Neural cell (in vitro differentiated cells): ENCODE measurements at regions not wholly inside any gene's neighbourhood (a gene's known extent, or its start where the extent isn't known, plus 50 kb on each side); places are given as distances from the start of the nearest gene placed in this dataset.

Experiments used
- H2AFZ ChIP-seq: fragments of 200-600, 300-800 bp; sonication (generic), shearing (Covaris generic); 2 replicates; pipeline ENCODE4 v1.6.0; 2014; ENCODE audit warnings: low read depth, mild to moderate bottlenecking, antibody characterized with exemption, low read length, moderate library complexity
- H3F3A ChIP-seq: fragments of 200-600 bp; shearing (Covaris generic); 2 replicates; pipeline ENCODE4 v1.6.1; 2016; ENCODE audit warnings: mild to moderate bottlenecking, moderate library complexity, mixed read lengths, antibody characterized with exemption, low read length; ENCODE audit not compliant: insufficient read depth, poor library complexity, severe bottlenecking
- H3K27ac ChIP-seq: fragments of 200-600, 300-800 bp; sonication (generic), shearing (Covaris generic); 2 replicates; pipeline ENCODE4 v1.5.1; 2014; ENCODE audit warnings: mild to moderate bottlenecking, low read length, moderate library complexity
- H3K27me3 ChIP-seq: fragments of 300-800, 200-600 bp; sonication (generic), shearing (Covaris generic); 2 replicates; pipeline ENCODE4 v1.6.0; 2014; ENCODE audit warnings: mild to moderate bottlenecking, low read depth, low read length, moderate library complexity; ENCODE audit not compliant: insufficient read depth
- H3K36me3 ChIP-seq: fragments of 300-800, 200-600 bp; sonication (generic), shearing (Covaris generic); 2 replicates; pipeline ENCODE4 v1.5.1; 2014; ENCODE audit warnings: mild to moderate bottlenecking, antibody characterized with exemption, low read length, moderate library complexity; ENCODE audit not compliant: insufficient read depth
- H3K4me2 ChIP-seq: fragments of 300-800, 200-600 bp; sonication (generic), shearing (Covaris generic); 2 replicates; pipeline ENCODE4 v1.6.0; 2014; ENCODE audit warnings: mild to moderate bottlenecking, low read length
- H3K4me3 ChIP-seq: fragments of 300-800, 200-600 bp; sonication (generic), shearing (Covaris generic); 2 replicates; pipeline ENCODE4 v1.5.1; 2014; ENCODE audit warnings: mild to moderate bottlenecking, low read length, moderate library complexity
- H3K79me2 ChIP-seq: fragments of 200-600 bp; shearing (Covaris generic); replicated peaks from 2 replicates; pipeline ENCODE4 v1.6.0; 2014; ENCODE audit warnings: mild to moderate bottlenecking, low read length, moderate library complexity; ENCODE audit not compliant: insufficient read depth
- H3K9ac ChIP-seq: fragments of 300-800, 200-600 bp; sonication (generic), shearing (Covaris generic); 2 replicates; pipeline ENCODE4 v1.6.1; 2016; ENCODE audit warnings: mild to moderate bottlenecking, low read length, mixed read lengths
- H3K9me2 ChIP-seq: fragments of 200-600 bp; shearing (Covaris generic); 2 replicates; pipeline ENCODE4 v1.6.1; 2016; ENCODE audit warnings: mild to moderate bottlenecking, low read length, mixed read lengths; ENCODE audit not compliant: insufficient read depth
- H3K9me3 ChIP-seq: fragments of 200-600, 300-800 bp; sonication (generic), shearing (Covaris generic); 2 replicates; pipeline ENCODE4 v1.6.1; 2016; ENCODE audit warnings: mild to moderate bottlenecking, mixed run types, low read length, moderate library complexity, mixed read lengths
- H4K20me1 ChIP-seq: fragments of 200-600 bp; shearing (Covaris generic); 2 replicates; pipeline ENCODE4 v1.6.1; 2016; ENCODE audit warnings: mild to moderate bottlenecking, mixed run types; ENCODE audit not compliant: insufficient read depth
- EP300 ChIP-seq: fragments of 450-650 bp; conservative IDR thresholded peaks from 2 replicates; pipeline ENCODE4 v1.6.1; 2014; ENCODE audit warnings: antibody characterized with exemption, mild to moderate bottlenecking, moderate library complexity; ENCODE audit not compliant: poor library complexity, severe bottlenecking
- EZH2 ChIP-seq: fragments of 200-600, 300-800 bp; shearing (Covaris generic), sonication (generic); IDR thresholded peaks from 2 replicates; pipeline ENCODE4 v1.6.1; 2014; ENCODE audit warnings: antibody characterized with exemption, low read length, borderline replicate concordance, mild to moderate bottlenecking; ENCODE audit not compliant: insufficient read depth, poor library complexity, severe bottlenecking
- MXI1 ChIP-seq: fragments of 450-650 bp; conservative IDR thresholded peaks from 2 replicates; pipeline ENCODE4 v1.6.1; 2014; ENCODE audit warnings: antibody characterized with exemption, mild to moderate bottlenecking; ENCODE audit not compliant: poor library complexity, severe bottlenecking
- POLR2AphosphoS5 ChIP-seq: IDR thresholded peaks from 2 replicates; pipeline ENCODE4 v1.6.1; 2012
- RAD21 ChIP-seq: fragments of 450-650 bp; conservative IDR thresholded peaks from 2 replicates; pipeline ENCODE4 v1.6.1; 2014; ENCODE audit warnings: antibody characterized with exemption, mild to moderate bottlenecking, moderate library complexity
- REST ChIP-seq: IDR thresholded peaks from 2 replicates; pipeline ENCODE4 v1.6.1; 2012; ENCODE audit warnings: borderline replicate concordance
- SMC3 ChIP-seq: fragments of 450-650 bp; conservative IDR thresholded peaks from 2 replicates; pipeline ENCODE4 v1.6.1; 2014; ENCODE audit warnings: antibody characterized with exemption, mild to moderate bottlenecking, moderate library complexity; ENCODE audit not compliant: poor library complexity
- TAF1 ChIP-seq: IDR thresholded peaks from 2 replicates; pipeline ENCODE4 v1.6.1; 2012; ENCODE audit warnings: low read depth
- TF ChIP-seq, protein P1 (sequence below): fragments of 450-650 bp; IDR thresholded peaks from 2 replicates; pipeline ENCODE4 v1.5.1; 2014; ENCODE audit warnings: antibody characterized with exemption, mild to moderate bottlenecking, moderate library complexity; ENCODE audit not compliant: poor library complexity, severe bottlenecking

GRCh38 chr5:125657936-125658335 is 765.3 kb upstream of the GRAMD2B start:
- H3K79me2 ChIP-seq = no peaks in the 10 kb centered on the region
- no peaks in the 10 kb centered on the region for H3F3A ChIP-seq
- H3K4me3 ChIP-seq = no peak overlapping the region
- H3K9me2 ChIP-seq = no peaks in the 10 kb centered on the region
- H2AFZ ChIP-seq = no peak overlapping the region
- no peak overlapping the region for H3K4me2 ChIP-seq
- TF ChIP-seq SMC3 (no peak), MXI1 (no peak), EP300 (peak; percentile 73)
- peak overlapping the region; percentile 75 for H3K27ac ChIP-seq
- H3K27me3 ChIP-seq = no peaks in the 10 kb centered on the region
- no peak overlapping the region for H3K9ac ChIP-seq
- no peaks in the 10 kb centered on the region for H3K36me3 ChIP-seq
- H3K9me3 ChIP-seq = no peaks in the 10 kb centered on the region
- H4K20me1 ChIP-seq = no peaks in the 10 kb centered on the region

DNA sequence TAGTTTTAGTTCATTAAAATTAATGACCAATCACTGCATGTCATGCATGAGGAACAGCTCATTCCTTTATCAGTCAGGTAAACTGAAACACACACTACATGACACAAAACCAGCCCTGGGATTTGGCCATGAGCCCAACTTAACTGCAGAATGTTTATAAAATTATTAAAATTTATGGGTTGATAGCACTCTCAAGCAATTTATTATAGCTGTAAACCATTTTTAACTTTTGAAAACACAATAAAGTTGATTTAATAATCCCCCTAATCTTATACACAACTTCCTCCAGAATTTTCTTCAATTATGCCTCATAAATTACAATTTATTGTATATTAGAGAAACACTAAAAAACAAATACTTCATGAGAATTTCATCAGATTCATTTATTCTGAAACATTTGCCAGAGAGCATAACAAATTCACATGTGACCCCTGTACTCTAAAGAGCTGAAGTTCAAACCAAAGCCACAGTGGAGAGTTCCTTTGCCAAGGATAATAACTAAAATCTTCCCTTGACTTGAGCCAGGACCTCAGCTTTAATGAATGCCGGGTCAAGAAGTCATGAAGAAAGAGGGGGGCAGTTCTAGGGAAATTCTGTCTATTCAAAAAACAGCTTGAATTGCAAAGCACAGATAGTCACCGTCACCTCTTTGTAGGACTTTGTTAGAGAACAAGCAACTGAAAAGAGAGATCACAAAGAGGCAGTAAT is 763.7 kb upstream of the GRAMD2B start:
- TF ChIP-seq TAF1 (no peak), EP300 (no peak), SMC3 (no peak), POLR2AphosphoS5 (no peak), MXI1 (no peak), EZH2 (no peak), REST (no peak), RAD21 (no peak)
- TF ChIP-seq, protein P1, sequence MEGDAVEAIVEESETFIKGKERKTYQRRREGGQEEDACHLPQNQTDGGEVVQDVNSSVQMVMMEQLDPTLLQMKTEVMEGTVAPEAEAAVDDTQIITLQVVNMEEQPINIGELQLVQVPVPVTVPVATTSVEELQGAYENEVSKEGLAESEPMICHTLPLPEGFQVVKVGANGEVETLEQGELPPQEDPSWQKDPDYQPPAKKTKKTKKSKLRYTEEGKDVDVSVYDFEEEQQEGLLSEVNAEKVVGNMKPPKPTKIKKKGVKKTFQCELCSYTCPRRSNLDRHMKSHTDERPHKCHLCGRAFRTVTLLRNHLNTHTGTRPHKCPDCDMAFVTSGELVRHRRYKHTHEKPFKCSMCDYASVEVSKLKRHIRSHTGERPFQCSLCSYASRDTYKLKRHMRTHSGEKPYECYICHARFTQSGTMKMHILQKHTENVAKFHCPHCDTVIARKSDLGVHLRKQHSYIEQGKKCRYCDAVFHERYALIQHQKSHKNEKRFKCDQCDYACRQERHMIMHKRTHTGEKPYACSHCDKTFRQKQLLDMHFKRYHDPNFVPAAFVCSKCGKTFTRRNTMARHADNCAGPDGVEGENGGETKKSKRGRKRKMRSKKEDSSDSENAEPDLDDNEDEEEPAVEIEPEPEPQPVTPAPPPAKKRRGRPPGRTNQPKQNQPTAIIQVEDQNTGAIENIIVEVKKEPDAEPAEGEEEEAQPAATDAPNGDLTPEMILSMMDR = no peak
- H3K27me3 ChIP-seq = no peaks in the 10 kb centered on the region
- H4K20me1 ChIP-seq = no peaks in the 10 kb centered on the region
- no peaks in the 10 kb centered on the region for H3K36me3 ChIP-seq
- no peak overlapping the region for H3K27ac ChIP-seq
- H3K9me3 ChIP-seq = no peaks in the 10 kb centered on the region
- H3K9me2 ChIP-seq = no peaks in the 10 kb centered on the region
- no peak overlapping the region for H2AFZ ChIP-seq
- H3K4me2 ChIP-seq = no peak overlapping the region
- no peaks in the 10 kb centered on the region for H3K79me2 ChIP-seq
- H3F3A ChIP-seq = no peaks in the 10 kb centered on the region
- no peak overlapping the region for H3K4me3 ChIP-seq
- no peak overlapping the region for H3K9ac ChIP-seq
